H1 (cell line): ENCODE measurements at regions not wholly inside any gene's neighbourhood (a gene's known extent, or its start where the extent isn't known, plus 50 kb on each side); places are given as distances from the start of the nearest gene placed in this dataset.

Source experiments
- BRCA1 ChIP-seq: IDR thresholded peaks from 2 replicates; pipeline ENCODE4 v1.6.1; 2012; ENCODE audit warnings: low read depth, low read length, improper control_type of control experiment
- CHD2 ChIP-seq: IDR thresholded peaks from 2 replicates; pipeline ENCODE4 v1.6.1; 2012; ENCODE audit warnings: low read length, improper control_type of control experiment
- CTCF ChIP-seq, 3 experiments: IDR thresholded peaks; 1 replicate in 2 of 3; 2 replicates in 1 of 3; pipeline versions ENCODE4 v1.5.1 to v1.6.1; 2011; ENCODE audit warnings: low read length in 3 of 3, mild to moderate bottlenecking in 3 of 3, inconsistent platforms in 2 of 3, low read depth in 1 of 3, moderate library complexity in 1 of 3; ENCODE audit not compliant: insufficient read depth in 1 of 3; ENCODE audit errors: control extremely low read depth in 1 of 3
- HDAC6 ChIP-seq: IDR thresholded peaks from one replicate; pipeline ENCODE4 v1.7.1; 2012; ENCODE audit warnings: low read depth, mild to moderate bottlenecking, inconsistent platforms, low read length, moderate library complexity
- NRF1 ChIP-seq: IDR thresholded peaks from 2 replicates; pipeline ENCODE4 v1.6.1; 2011; ENCODE audit warnings: mild to moderate bottlenecking, low read depth, low read length, improper control_type of control experiment
- POLR2AphosphoS5 ChIP-seq: IDR thresholded peaks from 2 replicates; pipeline ENCODE4 v1.6.1; 2011; ENCODE audit warnings: low read depth, low read length

GRCh38 chr6:138011413-138011812, 95.8 kb downstream of the PERP start:
- no peak for TF ChIP-seq CTCF (IDR thresholded peaks at IDR 0.05; ENCODE audit: control extremely low read depth in 1 of 3, insufficient read depth in 1 of 3, low read depth in 1 of 3, low read length in 3 of 3)
- no peak for TF ChIP-seq BRCA1
- TF ChIP-seq POLR2AphosphoS5, result no peak
- no peak for TF ChIP-seq HDAC6
- no peak for TF ChIP-seq CHD2
- TF ChIP-seq NRF1, result no peak
